ENCODE measurements at regions not wholly inside any gene's neighbourhood (a gene's known extent, or its start where the extent isn't known, plus 50 kb on each side); places are given as distances from the start of the nearest gene placed in this dataset.

DNA sequence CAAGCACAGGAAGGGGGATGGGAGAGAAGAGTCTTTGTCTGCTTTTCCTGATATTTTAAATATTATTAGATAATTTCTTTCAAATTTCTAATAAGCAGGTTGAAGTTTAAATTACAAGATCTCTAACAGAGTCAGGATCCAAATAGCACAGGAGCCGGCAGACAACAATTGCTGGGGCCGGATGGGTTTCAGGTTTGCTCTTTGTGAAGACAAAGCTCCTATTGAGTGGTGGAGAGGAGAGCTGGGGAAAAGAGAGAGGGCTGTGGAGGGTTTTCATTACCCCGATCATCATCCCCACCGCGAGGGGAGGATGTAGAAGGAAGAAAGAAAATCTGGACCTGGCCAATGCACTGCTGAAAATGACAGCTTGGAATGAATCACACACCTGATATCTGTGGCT, 197.3 kb downstream of the SOX9 start (continued):
- TF ChIP-seq, protein P1, sequence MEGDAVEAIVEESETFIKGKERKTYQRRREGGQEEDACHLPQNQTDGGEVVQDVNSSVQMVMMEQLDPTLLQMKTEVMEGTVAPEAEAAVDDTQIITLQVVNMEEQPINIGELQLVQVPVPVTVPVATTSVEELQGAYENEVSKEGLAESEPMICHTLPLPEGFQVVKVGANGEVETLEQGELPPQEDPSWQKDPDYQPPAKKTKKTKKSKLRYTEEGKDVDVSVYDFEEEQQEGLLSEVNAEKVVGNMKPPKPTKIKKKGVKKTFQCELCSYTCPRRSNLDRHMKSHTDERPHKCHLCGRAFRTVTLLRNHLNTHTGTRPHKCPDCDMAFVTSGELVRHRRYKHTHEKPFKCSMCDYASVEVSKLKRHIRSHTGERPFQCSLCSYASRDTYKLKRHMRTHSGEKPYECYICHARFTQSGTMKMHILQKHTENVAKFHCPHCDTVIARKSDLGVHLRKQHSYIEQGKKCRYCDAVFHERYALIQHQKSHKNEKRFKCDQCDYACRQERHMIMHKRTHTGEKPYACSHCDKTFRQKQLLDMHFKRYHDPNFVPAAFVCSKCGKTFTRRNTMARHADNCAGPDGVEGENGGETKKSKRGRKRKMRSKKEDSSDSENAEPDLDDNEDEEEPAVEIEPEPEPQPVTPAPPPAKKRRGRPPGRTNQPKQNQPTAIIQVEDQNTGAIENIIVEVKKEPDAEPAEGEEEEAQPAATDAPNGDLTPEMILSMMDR (IDR thresholded peaks at IDR 0.05; ENCODE audit: low read depth, low read length, missing input control), result no peak
- TF ChIP-seq, protein P2, sequence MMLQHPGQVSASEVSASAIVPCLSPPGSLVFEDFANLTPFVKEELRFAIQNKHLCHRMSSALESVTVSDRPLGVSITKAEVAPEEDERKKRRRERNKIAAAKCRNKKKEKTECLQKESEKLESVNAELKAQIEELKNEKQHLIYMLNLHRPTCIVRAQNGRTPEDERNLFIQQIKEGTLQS (IDR thresholded peaks at IDR 0.05), result no peak
- TF ChIP-seq TAF1 (conservative IDR thresholded peaks at IDR 0.05), result no peak

DNA sequence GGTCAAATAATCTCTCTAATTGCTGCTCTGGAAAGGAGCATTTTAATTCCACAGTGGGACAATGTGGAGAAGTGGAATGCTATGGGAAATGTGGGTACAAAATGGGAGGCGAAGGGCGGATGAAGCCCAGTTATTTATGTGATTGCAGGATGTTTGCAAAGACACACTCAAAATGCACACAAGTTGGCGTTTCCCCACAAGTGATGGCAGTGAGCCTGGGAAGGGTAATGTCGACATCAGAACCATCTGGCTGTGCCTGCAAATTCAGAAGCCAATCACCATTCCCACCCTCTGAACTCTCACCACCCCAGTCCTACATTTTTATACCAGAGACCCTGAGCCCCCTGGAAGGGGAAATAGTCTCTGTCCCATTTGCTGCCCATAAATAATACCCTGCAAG, 201.1 kb downstream of the SOX9 start:
- WGBS, result 70% methylated on average over 4 of the region's 4 CpGs
- Histone ChIP-seq H3K4me1 (ENCODE audit: control insufficient read depth in 4 of 4, insufficient read depth in 4 of 4, low read length in 3 of 4) (no peaks in the 10 kb centered on the region), H3K27me3 (ENCODE audit: control insufficient read depth in 4 of 4, insufficient read depth in 4 of 4, low read length in 3 of 4) (peaks cover 0 to 9% (median 2%) of the 10 kb centered on the region in 4 donors), H3K4me3 (ENCODE audit: low read depth in 1 of 3, low read length in 3 of 3) (no peak overlapping the region), H3K27ac (ENCODE audit: low read depth in 1 of 2, low read length in 2 of 2) (no peak overlapping the region), H3K9ac (ENCODE audit: low read depth in 1 of 2, low read length in 2 of 2) (no peak overlapping the region), H3K36me3 (ENCODE audit: control insufficient read depth in 4 of 4, insufficient read depth in 3 of 4, low read depth in 1 of 4, low read length in 3 of 4) (no peaks in the 10 kb centered on the region), H3K9me3 (ENCODE audit: control insufficient read depth in 4 of 4, low read length in 3 of 4) (peaks cover 0 to 5% (median 3%) of the 10 kb centered on the region in 4 donors)
- TF ChIP-seq, protein P2 (IDR thresholded peaks at IDR 0.05), result no peak
- DNase-seq (ENCODE audit: low spot score), result no peak

DNA sequence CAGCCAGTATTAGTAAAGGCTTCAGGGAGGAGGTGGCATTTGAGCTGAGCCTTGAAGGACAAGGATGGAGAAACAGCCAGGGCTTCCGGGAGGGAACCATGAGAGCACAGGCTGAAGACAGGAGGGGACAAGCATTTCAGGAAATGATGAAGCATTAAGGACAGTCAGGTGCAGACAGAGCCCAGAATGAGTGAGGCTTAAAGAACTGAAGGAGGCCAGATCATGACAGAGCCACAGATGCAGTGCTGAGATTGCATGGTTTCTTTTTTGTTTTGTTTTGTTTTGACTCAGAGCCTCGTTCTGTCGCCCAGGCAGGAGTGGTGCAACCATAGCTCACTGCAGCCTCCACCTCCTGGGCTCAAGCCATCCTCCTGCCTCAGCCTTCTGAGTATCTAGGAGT, 211.5 kb downstream of the SOX9 start:
- TF ChIP-seq JUND (IDR thresholded peaks at IDR 0.05) (no peak), TAF1 (conservative IDR thresholded peaks at IDR 0.05) (no peak), RXRA (IDR thresholded peaks at IDR 0.05) (no peak), FOXA1 (IDR thresholded peaks at IDR 0.05) (no peak), GABPA (IDR thresholded peaks at IDR 0.05 in 1 of 2, conservative IDR thresholded peaks at IDR 0.05 in 1 of 2) (no peak), NR2F2 (IDR thresholded peaks at IDR 0.05) (no peak), FOXA2 (IDR thresholded peaks at IDR 0.05) (no peak), HNF4G (IDR thresholded peaks at IDR 0.05) (no peak), EGR1 (IDR thresholded peaks at IDR 0.05; ENCODE audit: low read depth in 2 of 2) (no peak), SP1 (IDR thresholded peaks at IDR 0.05) (no peak), HNF4A (conservative IDR thresholded peaks at IDR 0.05) (no peak), YY1 (IDR thresholded peaks at IDR 0.05) (no peak), RAD21 (IDR thresholded peaks at IDR 0.05) (no peak)
- TF ChIP-seq, protein P1 (IDR thresholded peaks at IDR 0.05; ENCODE audit: low read depth, low read length, missing input control), result no peak
- TF ChIP-seq, protein P3, sequence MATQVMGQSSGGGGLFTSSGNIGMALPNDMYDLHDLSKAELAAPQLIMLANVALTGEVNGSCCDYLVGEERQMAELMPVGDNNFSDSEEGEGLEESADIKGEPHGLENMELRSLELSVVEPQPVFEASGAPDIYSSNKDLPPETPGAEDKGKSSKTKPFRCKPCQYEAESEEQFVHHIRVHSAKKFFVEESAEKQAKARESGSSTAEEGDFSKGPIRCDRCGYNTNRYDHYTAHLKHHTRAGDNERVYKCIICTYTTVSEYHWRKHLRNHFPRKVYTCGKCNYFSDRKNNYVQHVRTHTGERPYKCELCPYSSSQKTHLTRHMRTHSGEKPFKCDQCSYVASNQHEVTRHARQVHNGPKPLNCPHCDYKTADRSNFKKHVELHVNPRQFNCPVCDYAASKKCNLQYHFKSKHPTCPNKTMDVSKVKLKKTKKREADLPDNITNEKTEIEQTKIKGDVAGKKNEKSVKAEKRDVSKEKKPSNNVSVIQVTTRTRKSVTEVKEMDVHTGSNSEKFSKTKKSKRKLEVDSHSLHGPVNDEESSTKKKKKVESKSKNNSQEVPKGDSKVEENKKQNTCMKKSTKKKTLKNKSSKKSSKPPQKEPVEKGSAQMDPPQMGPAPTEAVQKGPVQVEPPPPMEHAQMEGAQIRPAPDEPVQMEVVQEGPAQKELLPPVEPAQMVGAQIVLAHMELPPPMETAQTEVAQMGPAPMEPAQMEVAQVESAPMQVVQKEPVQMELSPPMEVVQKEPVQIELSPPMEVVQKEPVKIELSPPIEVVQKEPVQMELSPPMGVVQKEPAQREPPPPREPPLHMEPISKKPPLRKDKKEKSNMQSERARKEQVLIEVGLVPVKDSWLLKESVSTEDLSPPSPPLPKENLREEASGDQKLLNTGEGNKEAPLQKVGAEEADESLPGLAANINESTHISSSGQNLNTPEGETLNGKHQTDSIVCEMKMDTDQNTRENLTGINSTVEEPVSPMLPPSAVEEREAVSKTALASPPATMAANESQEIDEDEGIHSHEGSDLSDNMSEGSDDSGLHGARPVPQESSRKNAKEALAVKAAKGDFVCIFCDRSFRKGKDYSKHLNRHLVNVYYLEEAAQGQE (IDR thresholded peaks at IDR 0.05), result no peak
- TF ChIP-seq, protein P4, sequence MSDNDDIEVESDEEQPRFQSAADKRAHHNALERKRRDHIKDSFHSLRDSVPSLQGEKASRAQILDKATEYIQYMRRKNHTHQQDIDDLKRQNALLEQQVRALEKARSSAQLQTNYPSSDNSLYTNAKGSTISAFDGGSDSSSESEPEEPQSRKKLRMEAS (IDR thresholded peaks at IDR 0.05), result no peak
- TF ChIP-seq, protein P2 (IDR thresholded peaks at IDR 0.05), result no peak
- TF ChIP-seq, protein P5, sequence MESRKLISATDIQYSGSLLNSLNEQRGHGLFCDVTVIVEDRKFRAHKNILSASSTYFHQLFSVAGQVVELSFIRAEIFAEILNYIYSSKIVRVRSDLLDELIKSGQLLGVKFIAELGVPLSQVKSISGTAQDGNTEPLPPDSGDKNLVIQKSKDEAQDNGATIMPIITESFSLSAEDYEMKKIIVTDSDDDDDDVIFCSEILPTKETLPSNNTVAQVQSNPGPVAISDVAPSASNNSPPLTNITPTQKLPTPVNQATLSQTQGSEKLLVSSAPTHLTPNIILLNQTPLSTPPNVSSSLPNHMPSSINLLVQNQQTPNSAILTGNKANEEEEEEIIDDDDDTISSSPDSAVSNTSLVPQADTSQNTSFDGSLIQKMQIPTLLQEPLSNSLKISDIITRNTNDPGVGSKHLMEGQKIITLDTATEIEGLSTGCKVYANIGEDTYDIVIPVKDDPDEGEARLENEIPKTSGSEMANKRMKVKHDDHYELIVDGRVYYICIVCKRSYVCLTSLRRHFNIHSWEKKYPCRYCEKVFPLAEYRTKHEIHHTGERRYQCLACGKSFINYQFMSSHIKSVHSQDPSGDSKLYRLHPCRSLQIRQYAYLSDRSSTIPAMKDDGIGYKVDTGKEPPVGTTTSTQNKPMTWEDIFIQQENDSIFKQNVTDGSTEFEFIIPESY (IDR thresholded peaks at IDR 0.05), result no peak
- WGBS, result 65% methylated on average over 3 of the region's 3 CpGs
- no peak for DNase-seq (ENCODE audit: low spot score)
- no peak overlapping the region for H3K9ac ChIP-seq (ENCODE audit: low read depth in 1 of 2, low read length in 2 of 2)
- no peaks in the 10 kb centered on the region for H3K9me3 ChIP-seq (ENCODE audit: control insufficient read depth in 4 of 4, low read length in 3 of 4)
- no peaks in the 10 kb centered on the region for H3K36me3 ChIP-seq (ENCODE audit: control insufficient read depth in 4 of 4, insufficient read depth in 3 of 4, low read depth in 1 of 4, low read length in 3 of 4)
- H3K4me3 ChIP-seq (ENCODE audit: low read depth in 1 of 3, low read length in 3 of 3), result no peak overlapping the region
- H3K27me3 ChIP-seq (ENCODE audit: control insufficient read depth in 4 of 4, insufficient read depth in 4 of 4, low read length in 3 of 4), result peaks cover 0 to 17% (median 0%) of the 10 kb centered on the region in 4 donors
- H3K4me1 ChIP-seq (ENCODE audit: control insufficient read depth in 4 of 4, insufficient read depth in 4 of 4, low read length in 3 of 4), result no peaks in the 10 kb centered on the region
- H3K27ac ChIP-seq (ENCODE audit: low read depth in 1 of 2, low read length in 2 of 2), result no peak overlapping the region

Data from liver (tissue), 8 donors.